HuH-7.5 (cell line): ENCODE measurements at regions not wholly inside any gene's neighbourhood (a gene's known extent, or its start where the extent isn't known, plus 50 kb on each side); places are given as distances from the start of the nearest gene placed in this dataset.
"Not testable (repeated sequence)": the region's sequence is repeated elsewhere in the genome, so short reads cannot be mapped to it uniquely, and the experiment has no call there.

Experiments used
- DNase-seq: peaks from one replicate; pipeline ENCODE4 v3.0.0; 2011; ENCODE audit warnings: low spot score

GRCh38 chr12:105641749-105642148 lies 311.3 kb downstream of the C12orf75 start:
- no peak for DNase-seq

- DNase-seq, result no peak
Observed at GRCh38 chr12:105644770-105645169, 314.3 kb downstream of the C12orf75 start.

GRCh38 chr12:105654606-105655005 lies 324.1 kb downstream of the C12orf75 start:
- DNase-seq, result no peak

DNA sequence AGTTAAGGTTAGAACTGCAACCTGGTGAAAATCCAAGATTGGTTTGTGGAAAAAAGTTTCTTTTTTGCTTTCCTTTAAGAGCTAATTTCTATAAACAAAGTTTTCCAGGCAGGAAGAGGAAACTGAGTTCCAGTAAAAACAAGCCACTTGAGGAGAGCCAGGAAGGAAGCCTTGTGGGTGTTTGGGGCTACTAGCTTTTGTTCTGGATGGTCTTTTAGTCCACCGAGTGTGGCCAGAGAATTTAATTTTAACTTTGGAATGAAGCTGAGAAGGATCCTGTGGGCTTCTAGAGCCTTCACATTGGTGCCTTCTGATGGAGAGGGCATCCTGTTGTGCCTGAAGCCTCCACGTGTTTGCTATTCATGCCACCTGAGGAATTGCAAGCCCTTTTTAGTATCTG lies 327.9 kb downstream of the C12orf75 start:
- no peak for DNase-seq

DNA sequence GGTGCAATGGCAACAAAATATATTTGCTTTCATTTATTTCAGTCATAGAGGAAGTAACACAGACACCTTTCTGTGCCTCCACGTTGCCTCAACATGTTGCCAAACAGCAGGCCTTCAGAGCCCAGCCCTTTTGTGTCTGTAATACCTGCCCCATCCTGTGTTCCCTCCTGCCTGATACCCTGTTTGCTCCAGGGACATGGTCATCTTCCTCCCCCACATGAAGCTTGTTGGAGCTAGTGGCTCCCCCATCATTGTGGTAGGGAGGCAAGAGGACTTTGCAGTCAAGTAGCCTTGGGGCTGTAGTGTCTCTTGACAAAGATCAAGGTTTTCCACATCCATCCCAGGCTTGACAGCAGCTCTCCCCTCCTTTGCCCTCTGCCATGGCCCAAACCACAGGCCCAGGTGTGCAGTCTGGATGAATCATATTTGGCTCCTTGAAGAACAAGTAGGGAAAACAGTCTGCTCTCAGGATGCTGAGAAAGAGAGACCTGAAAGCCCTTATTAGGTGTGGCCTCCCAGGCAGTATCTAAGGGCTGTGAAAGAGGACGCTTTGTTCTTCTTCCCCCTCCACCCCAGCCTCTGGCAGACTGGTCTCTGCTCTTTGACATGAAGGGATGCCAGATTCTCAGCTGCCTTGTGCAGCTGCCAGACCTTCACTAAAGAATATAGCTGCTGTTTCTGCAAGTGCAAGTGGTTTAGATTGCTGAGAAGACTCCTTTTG lies 329.0 kb downstream of the C12orf75 start:
- no peak for DNase-seq

GRCh38 chr12:105664765-105665164 lies 334.3 kb downstream of the C12orf75 start:
- DNase-seq, result not testable (repeated sequence)

DNA sequence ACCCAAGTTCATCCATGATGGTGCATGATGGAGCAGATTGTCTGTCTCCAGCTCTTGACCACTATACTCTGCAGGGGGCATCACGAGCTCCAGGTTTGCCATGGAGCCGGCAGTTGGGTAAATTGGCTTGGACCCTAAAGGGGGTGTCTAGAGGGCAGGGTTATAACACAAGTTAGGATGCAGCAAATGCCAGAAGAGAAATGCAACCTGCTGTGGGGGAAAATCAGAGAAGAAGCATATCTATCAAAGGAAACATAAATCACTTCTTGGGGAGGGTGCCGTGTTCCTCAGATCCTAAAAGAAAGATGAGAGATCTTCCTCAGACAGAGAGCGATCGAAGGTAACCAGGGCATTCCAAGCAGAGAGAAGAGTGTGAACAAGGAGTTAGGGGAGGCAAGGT lies 334.9 kb downstream of the C12orf75 start:
- no peak for DNase-seq

DNA sequence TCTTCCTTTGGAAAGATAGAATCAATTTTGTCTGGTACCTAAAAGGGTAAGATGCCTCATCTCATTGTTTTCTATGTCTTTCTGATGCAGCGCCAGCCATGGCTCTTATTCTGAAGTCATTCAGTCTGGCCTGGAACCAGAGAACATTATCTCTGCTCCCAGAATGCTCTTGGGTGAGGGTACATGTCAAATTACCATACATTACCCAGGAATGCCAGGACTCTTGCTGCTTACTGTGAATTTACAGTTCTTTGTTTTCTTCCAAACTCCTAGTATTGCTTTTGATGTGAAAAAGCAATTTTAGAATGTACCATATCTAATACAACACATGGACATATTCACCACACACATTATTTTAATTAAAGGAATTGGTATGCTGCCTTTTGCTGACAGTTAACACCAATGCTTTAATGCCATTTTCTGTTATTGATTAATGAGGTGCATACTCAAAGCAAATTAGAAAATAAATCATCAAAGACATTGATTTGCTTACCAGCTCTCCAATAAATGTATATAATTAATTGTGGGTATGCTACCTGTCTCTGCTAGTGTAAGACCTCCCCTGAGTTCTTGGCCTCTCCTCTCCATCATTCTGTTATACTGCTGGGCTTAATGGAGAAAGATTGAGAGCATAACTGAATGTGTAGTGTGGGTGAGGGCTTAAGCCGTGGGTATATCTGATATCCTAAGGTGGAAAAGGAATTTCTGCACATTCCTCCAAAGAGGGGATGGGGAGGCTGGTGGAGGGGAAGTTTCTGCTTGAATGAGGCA lies 337.7 kb downstream of the C12orf75 start:
- no peak for DNase-seq

GRCh38 chr12:105670672-105671071 lies 340.2 kb downstream of the C12orf75 start:
- no peak for DNase-seq

GRCh38 chr12:105671720-105672119 lies 341.2 kb downstream of the C12orf75 start:
- no peak for DNase-seq

- DNase-seq, result no peak
Observed at GRCh38 chr12:105672121-105672975, 341.9 kb downstream of the C12orf75 start.

- DNase-seq, result no peak
Observed at GRCh38 chr12:105674871-105675699, 344.6 kb downstream of the C12orf75 start.

DNA sequence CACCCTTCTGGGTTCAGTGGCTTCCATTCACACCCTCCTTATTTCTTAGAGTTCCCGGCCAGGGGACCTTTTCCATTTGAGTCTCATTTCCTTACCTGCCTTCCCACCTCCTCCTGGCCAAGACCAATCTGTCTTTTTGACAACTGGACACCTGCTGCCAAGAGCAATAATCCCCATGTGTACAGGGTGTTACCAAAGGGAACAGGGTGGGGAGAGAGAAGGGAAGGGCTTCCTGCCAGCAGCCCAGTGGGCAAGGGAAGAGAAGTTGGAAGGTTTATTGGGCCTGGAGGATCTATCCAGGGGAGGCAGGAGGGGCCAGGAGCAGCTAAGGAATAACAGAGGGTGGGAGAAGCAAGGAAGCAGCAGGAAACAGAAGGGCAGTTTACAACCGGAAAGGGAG lies 346.2 kb downstream of the C12orf75 start:
- DNase-seq, result no peak

DNA sequence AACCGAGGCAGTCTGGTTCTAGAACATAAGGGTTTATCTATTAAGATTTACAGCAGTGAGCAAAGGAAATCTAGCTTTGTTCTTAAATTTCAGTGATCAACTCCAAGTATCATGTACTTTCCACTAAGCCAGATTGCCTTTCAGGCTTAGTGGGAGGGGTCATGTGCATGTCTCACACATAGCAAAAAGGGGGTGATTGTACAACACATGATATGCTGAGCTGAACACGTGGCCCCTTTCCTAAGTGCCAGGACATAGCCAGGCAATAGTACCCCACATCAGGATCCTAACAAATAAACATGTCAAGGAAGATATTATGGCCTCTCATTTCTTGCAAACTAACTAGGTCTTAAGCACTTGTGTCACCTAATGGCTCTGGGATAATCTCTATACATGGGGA lies 347.2 kb downstream of the C12orf75 start:
- DNase-seq, result no peak

DNA sequence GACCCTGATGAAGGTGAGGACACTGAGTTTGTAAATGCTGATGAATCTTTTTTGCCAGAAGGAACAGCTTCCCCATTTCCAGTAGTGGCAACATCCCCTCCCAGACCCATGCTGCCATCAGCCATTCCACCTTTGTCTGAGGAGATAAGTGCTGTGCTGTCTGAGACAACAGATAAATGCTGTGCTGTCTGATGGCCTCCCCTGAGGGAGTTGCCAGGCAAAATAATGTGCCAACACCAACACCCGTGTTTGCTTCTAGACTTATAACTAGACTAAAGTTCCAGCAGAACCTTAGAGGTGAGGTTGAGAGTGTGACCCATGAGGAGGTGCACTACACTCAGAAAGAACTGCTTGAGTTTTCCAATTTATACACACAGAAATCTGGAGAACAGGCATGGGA lies 349.5 kb downstream of the C12orf75 start:
- no peak for DNase-seq

DNA sequence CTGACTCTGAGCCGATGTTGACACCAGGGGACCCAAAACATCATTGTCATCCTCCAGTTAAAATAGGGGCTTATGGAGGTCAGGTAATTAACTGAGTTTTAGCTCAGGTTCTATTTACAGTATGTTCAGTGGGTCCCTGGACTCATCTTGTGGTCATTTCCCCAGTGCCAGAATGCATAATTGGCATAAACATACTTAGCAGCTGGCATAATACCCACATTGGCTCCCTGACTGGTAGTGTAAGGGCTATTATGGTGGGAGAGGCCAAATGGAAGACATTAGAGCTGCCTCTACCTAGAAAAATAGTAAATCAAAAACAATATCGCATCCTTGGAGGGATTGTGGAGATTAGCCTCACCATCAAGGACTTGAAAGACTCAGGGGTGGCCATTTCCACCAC lies 350.9 kb downstream of the C12orf75 start:
- no peak for DNase-seq

DNA sequence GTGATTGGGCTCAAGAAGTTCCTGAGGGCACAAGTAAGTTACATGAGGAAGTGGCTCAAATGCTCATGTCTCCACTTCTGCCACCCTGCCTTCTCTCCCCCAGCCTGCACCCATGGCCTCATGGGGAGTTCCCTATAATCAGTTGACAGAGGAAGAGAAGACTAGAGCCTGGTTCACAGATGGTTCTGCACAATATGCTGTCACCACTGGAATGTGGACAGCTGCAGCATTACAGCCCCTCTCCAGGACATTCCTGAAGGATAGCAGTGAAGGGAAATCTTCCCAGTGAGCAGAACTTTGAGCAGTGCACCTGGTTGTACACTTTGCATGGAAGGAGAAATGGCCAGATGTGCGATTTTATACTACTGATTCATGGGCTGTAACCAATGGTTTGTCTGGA lies 352.3 kb downstream of the C12orf75 start:
- DNase-seq, result not testable (repeated sequence)

DNA sequence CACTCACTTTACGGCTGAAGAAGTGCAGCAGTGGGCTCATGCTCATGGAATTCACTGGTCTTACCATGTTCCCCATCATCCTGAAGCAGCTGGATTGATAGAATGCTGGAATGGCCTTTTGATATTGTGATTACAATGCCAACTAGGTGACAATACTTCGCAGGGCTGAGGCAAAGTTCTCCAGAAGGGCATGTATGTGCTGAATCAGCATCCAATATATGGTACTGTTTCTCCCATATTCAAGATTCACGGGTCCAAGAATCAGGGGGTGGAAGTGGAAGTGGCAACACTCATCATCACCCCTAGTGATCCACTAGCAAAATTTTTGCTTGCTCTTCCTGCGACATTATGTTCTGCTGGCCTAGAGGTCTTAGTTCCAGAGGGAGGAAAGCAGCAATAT lies 353.3 kb downstream of the C12orf75 start:
- not testable (repeated sequence) for DNase-seq

DNA sequence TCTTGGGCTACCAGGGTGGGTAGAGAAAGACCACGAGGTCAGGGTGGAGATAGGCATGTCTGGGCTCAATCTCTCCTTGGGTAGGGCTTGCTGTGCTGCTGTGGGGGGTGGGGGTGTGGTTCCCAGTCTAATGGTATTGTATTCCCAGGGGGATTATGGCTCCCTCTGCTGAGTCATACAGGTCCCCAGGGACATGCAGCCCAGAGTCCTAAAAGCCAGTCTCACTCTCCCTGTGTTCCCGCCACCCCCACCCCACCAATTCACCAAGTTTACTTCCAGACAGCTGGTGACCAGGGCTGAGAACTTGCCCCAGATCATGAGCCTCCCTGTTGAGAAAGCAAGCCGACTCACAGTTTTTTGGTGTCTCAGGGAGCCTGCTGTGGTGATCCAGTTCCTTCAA lies 367.6 kb downstream of the C12orf75 start:
- DNase-seq, result no peak

GRCh38 chr12:105699209-105699608 lies 368.7 kb downstream of the C12orf75 start:
- DNase-seq, result no peak

GRCh38 chr12:105704787-105705186 lies 374.3 kb downstream of the C12orf75 start:
- no peak for DNase-seq

- DNase-seq, result no peak
Observed at GRCh38 chr12:105705235-105705634, 374.7 kb downstream of the C12orf75 start.
